Prostate gland (tissue), 2 donors: ENCODE measurements at regions not wholly inside any gene's neighbourhood (a gene's known extent, or its start where the extent isn't known, plus 50 kb on each side); places are given as distances from the start of the nearest gene placed in this dataset.

Experiments
- POLR2A ChIP-seq: fragments of 450-650 bp; IDR thresholded peaks from one replicate; pipeline ENCODE4 v1.6.1; 2016; ENCODE audit warnings: antibody characterized with exemption, mild to moderate bottlenecking
- POLR2AphosphoS5 ChIP-seq: sonication (generic); formaldehyde crosslinking; IDR thresholded peaks from one replicate; pipeline ENCODE4 v1.6.1; 2017; ENCODE audit warnings: antibody characterized with exemption
- TF ChIP-seq, protein P1 (sequence below), 4 experiments: fragments of 200-600 bp in 2 of 4; fragments of 450-650 bp in 2 of 4; sonication (generic) in 2 of 4; IDR thresholded peaks; 1 replicate in 3 of 4; 2 replicates in 1 of 4; pipeline ENCODE4 v1.5.1; 2016 to 2019; ENCODE audit warnings: antibody characterized with exemption in 4 of 4, mild to moderate bottlenecking in 2 of 4, moderate library complexity in 2 of 4

DNA sequence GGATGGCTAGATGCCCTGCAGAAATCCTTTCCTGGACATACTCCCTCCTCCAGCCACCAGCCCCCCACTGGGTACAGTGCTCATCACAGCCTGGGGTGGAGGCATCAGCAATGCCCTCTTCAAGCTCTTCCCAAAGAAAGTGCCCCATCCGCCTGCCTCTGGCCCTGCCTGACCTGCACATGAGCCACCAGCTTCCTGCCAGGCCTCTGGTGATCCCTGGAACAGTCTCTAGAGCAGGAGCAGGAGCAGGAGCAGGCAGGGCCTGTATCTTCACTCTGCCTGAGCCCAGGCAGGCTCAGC is 54.1 kb upstream of the CAB39 start:
- TF ChIP-seq POLR2A (no peak), POLR2AphosphoS5 (no peak)
- TF ChIP-seq, protein P1, sequence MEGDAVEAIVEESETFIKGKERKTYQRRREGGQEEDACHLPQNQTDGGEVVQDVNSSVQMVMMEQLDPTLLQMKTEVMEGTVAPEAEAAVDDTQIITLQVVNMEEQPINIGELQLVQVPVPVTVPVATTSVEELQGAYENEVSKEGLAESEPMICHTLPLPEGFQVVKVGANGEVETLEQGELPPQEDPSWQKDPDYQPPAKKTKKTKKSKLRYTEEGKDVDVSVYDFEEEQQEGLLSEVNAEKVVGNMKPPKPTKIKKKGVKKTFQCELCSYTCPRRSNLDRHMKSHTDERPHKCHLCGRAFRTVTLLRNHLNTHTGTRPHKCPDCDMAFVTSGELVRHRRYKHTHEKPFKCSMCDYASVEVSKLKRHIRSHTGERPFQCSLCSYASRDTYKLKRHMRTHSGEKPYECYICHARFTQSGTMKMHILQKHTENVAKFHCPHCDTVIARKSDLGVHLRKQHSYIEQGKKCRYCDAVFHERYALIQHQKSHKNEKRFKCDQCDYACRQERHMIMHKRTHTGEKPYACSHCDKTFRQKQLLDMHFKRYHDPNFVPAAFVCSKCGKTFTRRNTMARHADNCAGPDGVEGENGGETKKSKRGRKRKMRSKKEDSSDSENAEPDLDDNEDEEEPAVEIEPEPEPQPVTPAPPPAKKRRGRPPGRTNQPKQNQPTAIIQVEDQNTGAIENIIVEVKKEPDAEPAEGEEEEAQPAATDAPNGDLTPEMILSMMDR (IDR thresholded peaks at IDR 0.05), result no peak
